ENCODE measurements at regions not wholly inside any gene's neighbourhood (a gene's known extent, or its start where the extent isn't known, plus 50 kb on each side); places are given as distances from the start of the nearest gene placed in this dataset.

DNA sequence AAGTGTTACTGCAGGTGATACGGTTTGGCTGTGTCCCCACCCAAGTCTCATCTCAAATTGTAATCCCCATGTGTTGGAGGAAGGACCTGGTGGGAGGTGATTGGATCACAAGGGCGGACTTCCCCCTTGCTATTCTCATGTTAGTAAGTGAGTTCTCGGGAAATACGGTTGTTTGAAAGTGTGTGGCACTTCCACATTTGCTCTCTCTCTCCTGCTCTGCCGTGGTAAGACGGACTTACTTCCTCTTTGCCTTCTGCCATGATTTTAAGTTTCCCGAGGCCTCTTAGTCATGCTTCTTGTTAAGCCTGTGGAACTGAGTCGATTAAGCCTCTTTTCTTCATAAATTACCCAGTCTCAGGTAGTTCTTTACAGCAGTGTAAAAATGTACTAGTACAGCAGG, 65.2 kb upstream of the SLC7A11 start:
- no peak for TF ChIP-seq EZH2 (IDR thresholded peaks at IDR 0.05; ENCODE audit: low read length)
- TF ChIP-seq, protein P1, sequence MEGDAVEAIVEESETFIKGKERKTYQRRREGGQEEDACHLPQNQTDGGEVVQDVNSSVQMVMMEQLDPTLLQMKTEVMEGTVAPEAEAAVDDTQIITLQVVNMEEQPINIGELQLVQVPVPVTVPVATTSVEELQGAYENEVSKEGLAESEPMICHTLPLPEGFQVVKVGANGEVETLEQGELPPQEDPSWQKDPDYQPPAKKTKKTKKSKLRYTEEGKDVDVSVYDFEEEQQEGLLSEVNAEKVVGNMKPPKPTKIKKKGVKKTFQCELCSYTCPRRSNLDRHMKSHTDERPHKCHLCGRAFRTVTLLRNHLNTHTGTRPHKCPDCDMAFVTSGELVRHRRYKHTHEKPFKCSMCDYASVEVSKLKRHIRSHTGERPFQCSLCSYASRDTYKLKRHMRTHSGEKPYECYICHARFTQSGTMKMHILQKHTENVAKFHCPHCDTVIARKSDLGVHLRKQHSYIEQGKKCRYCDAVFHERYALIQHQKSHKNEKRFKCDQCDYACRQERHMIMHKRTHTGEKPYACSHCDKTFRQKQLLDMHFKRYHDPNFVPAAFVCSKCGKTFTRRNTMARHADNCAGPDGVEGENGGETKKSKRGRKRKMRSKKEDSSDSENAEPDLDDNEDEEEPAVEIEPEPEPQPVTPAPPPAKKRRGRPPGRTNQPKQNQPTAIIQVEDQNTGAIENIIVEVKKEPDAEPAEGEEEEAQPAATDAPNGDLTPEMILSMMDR (optimal IDR thresholded peaks at IDR 0.05 in 1 of 3, IDR thresholded peaks at IDR 0.05 in 1 of 3, conservative IDR thresholded peaks at IDR 0.05 in 1 of 3; ENCODE audit: extremely low read depth in 1 of 3, insufficient read depth in 2 of 3, low read length in 3 of 3) = no peak
